Activated B cell treated with CpG ODN at 0.5 μM for 24 hours (primary cell): ENCODE measurements at regions not wholly inside any gene's neighbourhood (a gene's known extent, or its start where the extent isn't known, plus 50 kb on each side); places are given as distances from the start of the nearest gene placed in this dataset.

Source experiments
- ATAC-seq: fragments of 200-7000 bp; cut with Tn5 transposase; one replicate; pipeline ENCODE4 v1.10.0; 2021; ENCODE audit warnings: low read depth, mild to moderate bottlenecking, moderate library complexity
- CTCF ChIA-PET: fragments of 350-600 bp; sonication (Branson Sonifier 250); formaldehyde crosslinking; loops from one replicate; lab custom pipeline; 2021; ENCODE audit warnings: antibody characterized with exemption; lab: Charles Lee
- POLR2A ChIA-PET: fragments of 350-600 bp; sonication (Branson Sonifier 250); formaldehyde crosslinking; loops from one replicate; lab custom pipeline; 2021; ENCODE audit warnings: antibody characterized with exemption; lab: Charles Lee
- DNase-seq: peaks from one replicate; pipeline ENCODE4 v3.0.0; 2022
- H3K27ac Mint-ChIP-seq: one replicate; pipeline ENCODE4 v1.8.0; 2020; ENCODE audit warnings: mixed read lengths
- H3K27me3 Mint-ChIP-seq: one replicate; pipeline ENCODE4 v1.8.0; 2021; ENCODE audit warnings: mixed read lengths
- H3K36me3 Mint-ChIP-seq: one replicate; pipeline ENCODE4 v1.8.0; 2021; ENCODE audit warnings: low read depth, mixed read lengths
- H3K4me1 Mint-ChIP-seq: one replicate; pipeline ENCODE4 v1.8.0; 2021; ENCODE audit warnings: mixed read lengths
- H3K4me3 Mint-ChIP-seq: one replicate; pipeline ENCODE4 v1.8.0; 2020; ENCODE audit warnings: mild to moderate bottlenecking, mixed read lengths
- H3K9me3 Mint-ChIP-seq: one replicate; pipeline ENCODE4 v1.8.0; 2020; ENCODE audit warnings: mixed read lengths
- intact Hi-C: fragments of 100-400 bp; cut with micrococcal nuclease; formaldehyde crosslinking; loops from one replicate; pipeline ENCODE4 v1.15.1; 2024
- TF ChIP-seq, protein P1 (sequence below): fragments of 200-600 bp; IDR thresholded peaks from one replicate; pipeline ENCODE4 v1.8.0; 2022; ENCODE audit warnings: antibody characterized with exemption, mild to moderate bottlenecking

DNA sequence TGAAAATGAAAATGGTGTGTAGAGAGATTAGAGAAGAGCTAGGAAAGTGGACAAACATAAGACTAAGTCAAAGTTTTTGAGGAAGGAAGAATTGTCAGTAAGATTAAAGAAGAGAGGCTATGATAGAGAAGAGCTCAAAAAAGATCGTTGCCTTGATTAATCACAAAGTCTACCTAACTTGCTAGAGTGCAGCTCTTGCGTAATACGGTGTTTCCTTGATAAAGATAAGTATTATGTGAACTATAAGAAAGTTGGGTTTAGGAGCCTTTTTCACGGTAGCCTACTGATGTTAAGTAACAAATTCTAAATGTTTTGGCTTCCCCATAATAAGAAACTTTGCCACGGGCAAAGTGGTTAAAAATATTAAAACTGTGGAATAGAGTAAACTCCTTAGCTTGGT, 226.4 kb upstream of the NRXN1 start:
- ChIA-PET POLR2A (no interaction called here), CTCF (no interaction called here)
- intact Hi-C loops = no loop called here
- no peaks in the 10 kb centered on the region for H3K27me3 Mint-ChIP-seq
- H3K4me1 Mint-ChIP-seq = no peaks in the 10 kb centered on the region
- H3K36me3 Mint-ChIP-seq = no peaks in the 10 kb centered on the region
- no peak overlapping the region for H3K27ac Mint-ChIP-seq
- TF ChIP-seq, protein P1, sequence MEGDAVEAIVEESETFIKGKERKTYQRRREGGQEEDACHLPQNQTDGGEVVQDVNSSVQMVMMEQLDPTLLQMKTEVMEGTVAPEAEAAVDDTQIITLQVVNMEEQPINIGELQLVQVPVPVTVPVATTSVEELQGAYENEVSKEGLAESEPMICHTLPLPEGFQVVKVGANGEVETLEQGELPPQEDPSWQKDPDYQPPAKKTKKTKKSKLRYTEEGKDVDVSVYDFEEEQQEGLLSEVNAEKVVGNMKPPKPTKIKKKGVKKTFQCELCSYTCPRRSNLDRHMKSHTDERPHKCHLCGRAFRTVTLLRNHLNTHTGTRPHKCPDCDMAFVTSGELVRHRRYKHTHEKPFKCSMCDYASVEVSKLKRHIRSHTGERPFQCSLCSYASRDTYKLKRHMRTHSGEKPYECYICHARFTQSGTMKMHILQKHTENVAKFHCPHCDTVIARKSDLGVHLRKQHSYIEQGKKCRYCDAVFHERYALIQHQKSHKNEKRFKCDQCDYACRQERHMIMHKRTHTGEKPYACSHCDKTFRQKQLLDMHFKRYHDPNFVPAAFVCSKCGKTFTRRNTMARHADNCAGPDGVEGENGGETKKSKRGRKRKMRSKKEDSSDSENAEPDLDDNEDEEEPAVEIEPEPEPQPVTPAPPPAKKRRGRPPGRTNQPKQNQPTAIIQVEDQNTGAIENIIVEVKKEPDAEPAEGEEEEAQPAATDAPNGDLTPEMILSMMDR = no peak
- H3K9me3 Mint-ChIP-seq = peaks cover 9% of the 10 kb centered on the region
- H3K4me3 Mint-ChIP-seq = no peak overlapping the region
- DNase-seq (no peak), ATAC-seq (no peak)

DNA sequence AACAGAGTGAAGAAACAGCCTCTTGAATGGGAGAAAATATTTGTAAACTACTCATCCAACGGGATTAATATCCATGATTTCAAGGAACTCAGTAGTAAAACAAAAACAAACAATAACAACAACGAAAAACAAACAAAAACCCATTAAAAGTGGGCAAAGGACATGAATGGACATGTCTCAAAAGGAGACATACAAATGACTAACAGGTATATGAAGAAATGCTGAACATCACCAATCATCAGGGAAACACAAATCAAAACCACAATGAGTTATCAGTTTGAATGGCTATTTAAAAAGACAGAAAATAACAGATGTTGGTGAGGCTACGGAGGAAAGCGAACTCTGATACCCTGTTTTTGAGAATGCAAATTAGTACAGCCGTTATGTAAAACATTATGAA, 224.8 kb upstream of the NRXN1 start:
- H3K9me3 Mint-ChIP-seq = peaks cover 10% of the 10 kb centered on the region
- ChIA-PET POLR2A (no interaction called here), CTCF (no interaction called here)
- no peak overlapping the region for H3K27ac Mint-ChIP-seq
- TF ChIP-seq, protein P1 = no peak
- ATAC-seq = no peak
- intact Hi-C loops = no loop called here
- no peak overlapping the region for H3K4me3 Mint-ChIP-seq
- no peaks in the 10 kb centered on the region for H3K27me3 Mint-ChIP-seq
- no peaks in the 10 kb centered on the region for H3K36me3 Mint-ChIP-seq
- no peaks in the 10 kb centered on the region for H3K4me1 Mint-ChIP-seq
- DNase-seq = no peak

DNA sequence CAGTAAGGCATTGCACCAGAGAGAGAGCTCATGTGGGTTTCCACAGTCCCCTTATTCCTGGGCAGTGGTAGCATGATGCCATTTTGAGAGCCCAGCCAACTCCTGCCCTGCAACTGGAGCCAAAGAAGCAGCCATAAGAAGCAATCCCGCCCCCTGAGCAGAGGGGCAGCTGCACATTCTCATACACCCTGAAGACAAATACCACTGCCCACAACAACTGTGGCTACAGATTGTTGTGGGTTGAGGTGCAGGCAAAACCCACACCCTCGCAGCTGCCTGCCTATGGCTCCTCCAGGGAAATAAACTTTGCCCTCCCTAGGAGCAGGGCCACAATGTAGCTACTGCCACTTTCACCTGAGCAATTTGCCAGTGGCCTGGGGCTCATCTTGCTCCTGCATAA, 219.4 kb upstream of the NRXN1 start:
- ATAC-seq (no peak), DNase-seq (no peak)
- ChIA-PET CTCF (no interaction called here), POLR2A (no interaction called here)
- Mint-ChIP-seq H3K4me3 (no peak overlapping the region), H3K9me3 (peaks cover 11% of the 10 kb centered on the region), H3K27me3 (no peaks in the 10 kb centered on the region), H3K36me3 (no peaks in the 10 kb centered on the region), H3K4me1 (no peaks in the 10 kb centered on the region), H3K27ac (no peak overlapping the region)
- TF ChIP-seq, protein P1 = no peak
- intact Hi-C loops = no loop called here

DNA sequence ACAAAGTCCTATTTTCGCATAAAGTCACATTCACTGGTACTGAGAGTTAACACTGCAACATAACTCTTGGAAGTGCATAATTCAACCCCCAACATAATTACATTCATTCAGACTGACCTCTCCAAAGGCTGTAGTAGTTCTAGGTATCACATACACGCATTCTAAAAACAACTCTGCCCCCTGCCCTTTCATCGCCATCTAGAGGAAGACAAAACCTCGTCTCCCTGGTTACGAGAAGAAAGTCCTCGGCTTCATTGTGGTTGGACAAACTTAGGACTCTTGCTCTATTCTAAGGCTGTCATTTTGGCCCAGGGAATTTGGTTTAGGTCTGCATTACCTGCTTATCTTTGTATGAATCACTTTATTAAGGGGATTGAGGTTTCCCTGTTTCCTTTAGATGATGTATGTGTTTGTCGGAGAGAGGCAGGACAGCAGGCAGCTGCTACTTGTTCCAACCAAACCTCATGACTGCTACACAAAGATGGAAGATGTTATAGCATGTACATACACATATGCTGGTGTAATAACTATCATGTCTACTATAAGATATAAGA, 215.4 kb upstream of the NRXN1 start:
- no peaks in the 10 kb centered on the region for H3K36me3 Mint-ChIP-seq
- H3K9me3 Mint-ChIP-seq = peaks cover 3% of the 10 kb centered on the region
- no peaks in the 10 kb centered on the region for H3K27me3 Mint-ChIP-seq
- ChIA-PET CTCF (no interaction called here), POLR2A (no interaction called here)
- intact Hi-C loops = no loop called here
- no peak for DNase-seq
- no peak overlapping the region for H3K4me3 Mint-ChIP-seq
- TF ChIP-seq, protein P1 = no peak
- ATAC-seq = no peak
- H3K4me1 Mint-ChIP-seq = no peaks in the 10 kb centered on the region
- no peak overlapping the region for H3K27ac Mint-ChIP-seq

DNA sequence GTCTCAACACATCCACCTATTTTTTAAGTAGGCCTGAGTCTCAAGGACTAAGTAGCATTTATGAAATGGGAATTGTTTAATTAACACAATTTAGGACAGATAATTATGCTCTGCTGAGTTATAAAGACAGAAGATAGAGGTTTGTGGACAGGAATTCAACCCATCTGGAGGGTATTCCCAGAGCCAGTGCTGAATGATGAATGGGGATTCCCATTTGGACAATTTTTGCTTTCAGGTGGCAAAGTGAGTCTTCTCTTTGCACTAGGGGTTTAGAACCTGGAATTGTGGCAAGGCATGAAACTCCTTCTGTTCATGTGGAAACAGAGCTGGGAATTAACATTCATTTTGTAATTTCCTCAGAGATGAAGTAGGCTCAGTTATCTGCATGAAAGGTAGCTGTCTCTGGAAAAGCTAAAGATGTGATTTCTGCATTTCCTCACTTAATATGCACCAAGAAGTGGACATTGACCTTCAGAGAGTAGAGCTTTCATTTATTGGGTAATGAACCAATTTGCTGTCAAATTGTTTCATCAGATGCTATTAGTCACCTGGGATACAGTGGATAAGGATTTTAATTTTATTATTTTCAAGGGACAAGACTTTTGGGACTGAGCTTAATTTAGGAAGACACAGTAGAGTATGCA, 212.1 kb upstream of the NRXN1 start:
- POLR2A ChIA-PET = no interaction called here
- no peak for DNase-seq

More for the DNA sequence above, 212.1 kb upstream of the NRXN1 start:
- TF ChIP-seq, protein P1 = no peak
- no peak for ATAC-seq
- no peaks in the 10 kb centered on the region for H3K27me3 Mint-ChIP-seq
- H3K4me3 Mint-ChIP-seq = no peak overlapping the region
- CTCF ChIA-PET = no interaction called here
- peaks cover 2% of the 10 kb centered on the region for H3K9me3 Mint-ChIP-seq
- H3K36me3 Mint-ChIP-seq = no peaks in the 10 kb centered on the region
- H3K4me1 Mint-ChIP-seq = no peaks in the 10 kb centered on the region
- H3K27ac Mint-ChIP-seq = no peak overlapping the region
- intact Hi-C loops = no loop called here
